Transverse colon (tissue), 4 donors: ENCODE measurements at regions not wholly inside any gene's neighbourhood (a gene's known extent, or its start where the extent isn't known, plus 50 kb on each side); places are given as distances from the start of the nearest gene placed in this dataset.

Source experiments
- CTCF ChIP-seq, 5 experiments: fragments of 200-600 bp in 3 of 5; fragments of 450-650 bp in 2 of 5; sonication (generic) in 3 of 5; IDR thresholded peaks; 1 replicate in 2 of 5; 2 replicates in 3 of 5; pipeline ENCODE4 v1.5.1; 2016 to 2017; ENCODE audit warnings: antibody characterized with exemption in 5 of 5, inconsistent platforms in 3 of 5, mild to moderate bottlenecking in 2 of 5, moderate library complexity in 1 of 5
- POLR2A ChIP-seq: fragments of 450-650 bp; IDR thresholded peaks from one replicate; pipeline ENCODE4 v1.6.1; 2016; ENCODE audit warnings: antibody characterized with exemption, mild to moderate bottlenecking, moderate library complexity
- POLR2AphosphoS5 ChIP-seq, 3 donors: sonication (generic); formaldehyde crosslinking; IDR thresholded peaks; one replicate each; pipeline ENCODE4 v1.6.1; 2016; ENCODE audit warnings: antibody characterized with exemption in 3 of 3

GRCh38 chr1:4058706-4059105 is 158.6 kb upstream of the C1orf174 start:
- TF ChIP-seq POLR2AphosphoS5 (IDR thresholded peaks at IDR 0.05) (no peak), CTCF (IDR thresholded peaks at IDR 0.05) (no peak), POLR2A (no peak)
